ENCODE measurements at regions not wholly inside any gene's neighbourhood (a gene's known extent, or its start where the extent isn't known, plus 50 kb on each side); places are given as distances from the start of the nearest gene placed in this dataset.

GRCh38 chr3:34686541-34686940 lies 888.1 kb downstream of the PDCD6IP start:
- TF ChIP-seq, protein P1, sequence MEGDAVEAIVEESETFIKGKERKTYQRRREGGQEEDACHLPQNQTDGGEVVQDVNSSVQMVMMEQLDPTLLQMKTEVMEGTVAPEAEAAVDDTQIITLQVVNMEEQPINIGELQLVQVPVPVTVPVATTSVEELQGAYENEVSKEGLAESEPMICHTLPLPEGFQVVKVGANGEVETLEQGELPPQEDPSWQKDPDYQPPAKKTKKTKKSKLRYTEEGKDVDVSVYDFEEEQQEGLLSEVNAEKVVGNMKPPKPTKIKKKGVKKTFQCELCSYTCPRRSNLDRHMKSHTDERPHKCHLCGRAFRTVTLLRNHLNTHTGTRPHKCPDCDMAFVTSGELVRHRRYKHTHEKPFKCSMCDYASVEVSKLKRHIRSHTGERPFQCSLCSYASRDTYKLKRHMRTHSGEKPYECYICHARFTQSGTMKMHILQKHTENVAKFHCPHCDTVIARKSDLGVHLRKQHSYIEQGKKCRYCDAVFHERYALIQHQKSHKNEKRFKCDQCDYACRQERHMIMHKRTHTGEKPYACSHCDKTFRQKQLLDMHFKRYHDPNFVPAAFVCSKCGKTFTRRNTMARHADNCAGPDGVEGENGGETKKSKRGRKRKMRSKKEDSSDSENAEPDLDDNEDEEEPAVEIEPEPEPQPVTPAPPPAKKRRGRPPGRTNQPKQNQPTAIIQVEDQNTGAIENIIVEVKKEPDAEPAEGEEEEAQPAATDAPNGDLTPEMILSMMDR (IDR thresholded peaks at IDR 0.05): no peak
- intact Hi-C loops (cut with DNase I): loop anchor here in 1 of 2 donors (10.0 kb wide), 1 partner anchor 802 kb away; no protein-coding TSS in a partner anchor

DNA sequence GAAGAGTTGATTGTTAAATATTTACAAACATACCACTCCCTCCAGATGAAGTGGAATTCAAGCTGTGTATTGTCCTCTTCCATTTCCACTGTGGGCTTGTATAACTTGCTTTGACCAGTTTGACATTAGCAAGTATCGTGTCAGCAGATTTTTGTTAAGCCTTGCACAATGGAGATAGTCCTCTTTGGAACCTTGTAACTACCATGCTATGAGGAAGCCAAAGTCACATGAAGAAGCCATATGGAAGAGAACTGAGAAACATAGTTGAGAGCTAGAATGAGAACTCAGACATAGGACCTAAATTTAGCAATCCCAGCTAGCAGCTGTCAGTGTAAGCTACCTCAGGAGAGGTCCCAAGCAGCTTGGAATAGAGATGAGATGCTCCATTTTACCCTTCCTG lies 889.2 kb downstream of the PDCD6IP start:
- 81 to 86% (median 86%) methylated on average over 1 of the region's 1 CpG for WGBS, 3 donors
- H3K27me3 ChIP-seq (ENCODE audit: insufficient read depth in 3 of 3, low read length in 2 of 3): no peaks in the 10 kb centered on the region
- H3K27ac ChIP-seq: no peak overlapping the region
- DNase-seq (no peak), ATAC-seq (no peak)
- H3K36me3 ChIP-seq (ENCODE audit: insufficient read depth in 1 of 2, low read depth in 1 of 2): no peaks in the 10 kb centered on the region
- TF ChIP-seq, protein P1 (IDR thresholded peaks at IDR 0.05): no peak
- no peak overlapping the region for H3K4me3 ChIP-seq
- H3K4me1 ChIP-seq: no peaks in the 10 kb centered on the region
- intact Hi-C loops (cut with DNase I): loop anchor here in 1 of 2 donors (10.0 kb wide), 1 partner anchor 803 kb away; no protein-coding TSS in a partner anchor
- H3K9me3 ChIP-seq: no peaks in the 10 kb centered on the region

More at GRCh38 chr3:34686541-34686940, 888.1 kb downstream of the PDCD6IP start:
- Histone ChIP-seq H3K27me3 (ENCODE audit: insufficient read depth in 3 of 3, low read length in 2 of 3) (no peaks in the 10 kb centered on the region), H3K9me3 (no peaks in the 10 kb centered on the region), H3K4me3 (no peak overlapping the region), H3K4me1 (no peaks in the 10 kb centered on the region), H3K36me3 (ENCODE audit: insufficient read depth in 1 of 2, low read depth in 1 of 2) (no peaks in the 10 kb centered on the region), H3K27ac (no peak overlapping the region)
- ATAC-seq (no peak), DNase-seq (no peak)
- WGBS, 3 donors: 74 to 84% (median 79%) methylated on average over 1 of the region's 1 CpG

DNA sequence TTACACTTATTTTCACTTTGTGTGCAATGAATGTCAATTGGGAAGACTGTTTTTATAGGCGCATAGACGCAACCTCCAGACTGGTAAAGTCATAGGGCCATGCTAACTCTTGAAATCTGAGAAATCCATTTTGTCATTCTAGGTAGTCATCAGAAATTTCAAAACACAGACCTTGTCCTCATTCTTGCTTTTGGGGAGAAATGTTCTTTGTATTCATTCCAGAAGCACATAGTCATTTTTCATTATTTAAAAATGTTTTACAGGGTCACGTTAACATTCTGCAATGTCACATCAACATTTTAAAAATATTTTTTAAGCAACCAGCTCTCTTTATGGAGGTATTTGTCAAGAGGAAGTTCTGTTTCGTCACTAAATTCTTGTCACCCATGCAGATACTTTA lies 898.4 kb downstream of the PDCD6IP start:
- intact Hi-C loops (cut with DNase I): no loop called here
- Histone ChIP-seq H3K27me3 (ENCODE audit: insufficient read depth in 3 of 3, low read length in 2 of 3) (no peaks in the 10 kb centered on the region), H3K4me3 (no peak overlapping the region), H3K36me3 (ENCODE audit: insufficient read depth in 1 of 2, low read depth in 1 of 2) (no peaks in the 10 kb centered on the region), H3K9me3 (no peaks in the 10 kb centered on the region), H3K27ac (no peak overlapping the region), H3K4me1 (no peaks in the 10 kb centered on the region)
- no peak for ATAC-seq
- 71 to 84% (median 81%) methylated on average over 4 of the region's 4 CpGs for WGBS, 3 donors
- TF ChIP-seq, protein P1 (IDR thresholded peaks at IDR 0.05): no peak
- no peak for DNase-seq

GRCh38 chr3:34703053-34703452 lies 904.6 kb downstream of the PDCD6IP start:
- Histone ChIP-seq H3K4me1 (no peaks in the 10 kb centered on the region), H3K27me3 (ENCODE audit: insufficient read depth in 3 of 3, low read length in 2 of 3) (no peaks in the 10 kb centered on the region), H3K27ac (no peak overlapping the region), H3K4me3 (no peak overlapping the region), H3K36me3 (ENCODE audit: insufficient read depth in 1 of 2, low read depth in 1 of 2) (no peaks in the 10 kb centered on the region), H3K9me3 (no peaks in the 10 kb centered on the region)
- intact Hi-C loops (cut with DNase I): no loop called here
- TF ChIP-seq, protein P1 (IDR thresholded peaks at IDR 0.05): no peak
- no peak for DNase-seq
- no peak for ATAC-seq
- WGBS, 3 donors: 90 to 96% (median 94%) methylated on average over 3 of the region's 3 CpGs

GRCh38 chr3:34724916-34725499 lies 914.3 kb upstream of the ARPP21 start:
- intact Hi-C loops (cut with DNase I): no loop called here
- no peak for ATAC-seq
- H3K4me3 ChIP-seq: no peak overlapping the region
- H3K4me1 ChIP-seq: no peaks in the 10 kb centered on the region
- no peak for DNase-seq
- WGBS, 3 donors: 73 to 77% (median 76%) methylated on average over 3 of the region's 3 CpGs
- H3K36me3 ChIP-seq (ENCODE audit: insufficient read depth in 1 of 2, low read depth in 1 of 2): no peaks in the 10 kb centered on the region
- H3K27ac ChIP-seq: no peak overlapping the region
- no peaks in the 10 kb centered on the region for H3K27me3 ChIP-seq (ENCODE audit: insufficient read depth in 3 of 3, low read length in 2 of 3)
- H3K9me3 ChIP-seq: no peaks in the 10 kb centered on the region
- TF ChIP-seq, protein P1 (IDR thresholded peaks at IDR 0.05): no peak
